Endothelial cell of umbilical vein (primary cell): ENCODE measurements at regions not wholly inside any gene's neighbourhood (a gene's known extent, or its start where the extent isn't known, plus 50 kb on each side); places are given as distances from the start of the nearest gene placed in this dataset.

Experiments
- BruUV-seq: library from RNA; stranded (reverse); fragments of 400-500 nt; replicated peaks from 2 replicates; lab custom pipeline; 2021; lab: Mats Ljungman, UMichigan
- CTCF ChIA-PET: fragments of 300-600, 350-600 bp; sonication (Branson Sonifier 250); formaldehyde crosslinking; loops from one replicate; lab custom pipeline; 2021; ENCODE audit warnings: antibody characterized with exemption, inconsistent platforms; lab: Charles Lee
- POLR2A ChIA-PET: fragments of 300-600, 350-600 bp; sonication (Branson Sonifier 250); formaldehyde crosslinking; loops from one replicate; lab custom pipeline; 2021; ENCODE audit warnings: antibody characterized with exemption, inconsistent platforms; lab: Charles Lee
- DNase-seq: peaks from one replicate; pipeline ENCODE4 v3.0.0-alpha.2; 2011; ENCODE audit warnings: low read depth, low spot score
- FAIRE-seq: peaks from 2 replicates; lab custom pipeline; 2011; peaks lifted over from hg19 to GRCh38; lab: Jason Lieb, UNC
- H2AFZ ChIP-seq: 2 replicates; pipeline ENCODE4 v1.6.0; 2012; ENCODE audit warnings: low read depth, low read length, control low read depth, inconsistent platforms
- H3K27ac ChIP-seq: 2 replicates; pipeline ENCODE4 v1.5.1; 2011; ENCODE audit warnings: low read depth, mild to moderate bottlenecking, control low read depth, low read length, moderate library complexity; ENCODE audit not compliant: insufficient read depth
- H3K27me3 ChIP-seq, 2 experiments: 2 replicates each; pipeline versions ENCODE4 v1.6.0 to v1.6.1; 2011; ENCODE audit warnings: low read length in 2 of 2, mixed read lengths in 1 of 2; ENCODE audit not compliant: control insufficient read depth in 2 of 2, insufficient read depth in 2 of 2
- H3K36me3 ChIP-seq, 2 experiments: 2 replicates in 1 of 2; 3 replicates in 1 of 2; pipeline ENCODE4 v1.5.1; 2011; ENCODE audit warnings: low read length in 2 of 2, mild to moderate bottlenecking in 1 of 2, moderate library complexity in 1 of 2; ENCODE audit not compliant: control insufficient read depth in 2 of 2, insufficient read depth in 2 of 2; ENCODE audit errors: extremely low read depth in 1 of 2
- H3K4me1 ChIP-seq: 3 replicates; pipeline ENCODE4 v1.5.1; 2011; ENCODE audit warnings: mild to moderate bottlenecking, low read length; ENCODE audit not compliant: control insufficient read depth, insufficient read depth; ENCODE audit errors: extremely low read depth
- H3K4me2 ChIP-seq: 2 replicates; pipeline ENCODE4 v1.6.1; 2011; ENCODE audit warnings: low read length, control low read depth, mixed read lengths; ENCODE audit not compliant: insufficient read depth
- H3K4me3 ChIP-seq, 3 experiments: fragments of 200-600 bp in 1 of 3; sonication (generic), shearing (Covaris generic) in 1 of 3; replicated peaks in 1 of 3; 2 replicates each; pipeline ENCODE4 v1.5.1; 2011 to 2016; ENCODE audit warnings: control low read depth in 3 of 3, low read length in 3 of 3, mild to moderate bottlenecking in 2 of 3, inconsistent platforms in 1 of 3, low read depth in 1 of 3, moderate library complexity in 1 of 3; ENCODE audit not compliant: insufficient read depth in 1 of 3
- H3K79me2 ChIP-seq: 2 replicates; pipeline ENCODE4 v1.6.0; 2012; ENCODE audit warnings: low read length, inconsistent platforms; ENCODE audit not compliant: control insufficient read depth, insufficient read depth
- H3K9ac ChIP-seq: replicated peaks from 2 replicates; pipeline ENCODE3; 2011; ENCODE audit warnings: low read length, control low read depth; ENCODE audit not compliant: insufficient read depth; ENCODE audit errors: extremely low read depth
- H3K9me1 ChIP-seq: replicated peaks from 3 replicates; pipeline ENCODE4 v1.6.0; 2011; ENCODE audit warnings: mild to moderate bottlenecking, low read length; ENCODE audit not compliant: control insufficient read depth, insufficient read depth; ENCODE audit errors: extremely low read depth
- H3K9me3 ChIP-seq: replicated peaks from 2 replicates; pipeline ENCODE4 v1.5.1; 2012; ENCODE audit warnings: low read length, inconsistent platforms; ENCODE audit not compliant: control insufficient read depth, insufficient read depth
- H4K20me1 ChIP-seq: replicated peaks from 2 replicates; pipeline ENCODE3; 2011; ENCODE audit warnings: mild to moderate bottlenecking, low read length; ENCODE audit not compliant: control insufficient read depth, insufficient read depth; ENCODE audit errors: extremely low read depth
- CTCF ChIP-seq, 2 donors: IDR thresholded peaks; 1 replicate in 1 of 2; 2 replicates in 1 of 2; pipeline ENCODE4 v1.5.1; 2011; ENCODE audit warnings: low read length in 2 of 2, mild to moderate bottlenecking in 2 of 2, moderate library complexity in 2 of 2, control low read depth in 1 of 2, inconsistent platforms in 1 of 2, low read depth in 1 of 2; ENCODE audit not compliant: insufficient read depth in 1 of 2; ENCODE audit errors: extremely low read depth in 1 of 2
- EZH2 ChIP-seq: IDR thresholded peaks from 2 replicates; pipeline ENCODE4 v1.6.1; 2012; ENCODE audit warnings: borderline replicate concordance, low read depth, mild to moderate bottlenecking, moderate library complexity, low read length, inconsistent platforms; ENCODE audit not compliant: severe bottlenecking
- FOS ChIP-seq: IDR thresholded peaks from 2 replicates; pipeline ENCODE4 v1.6.1; 2011; ENCODE audit warnings: mild to moderate bottlenecking, low read length, moderate library complexity, borderline replicate concordance; ENCODE audit not compliant: insufficient read depth
- GATA2 ChIP-seq: IDR thresholded peaks from 2 replicates; pipeline ENCODE4 v1.7.0; 2011; ENCODE audit warnings: low read depth, mild to moderate bottlenecking, moderate library complexity, mixed read lengths, low read length; ENCODE audit not compliant: insufficient read length, insufficient read depth
- JUN ChIP-seq: IDR thresholded peaks from 2 replicates; pipeline ENCODE4 v1.6.1; 2011; ENCODE audit warnings: borderline replicate concordance, low read depth; ENCODE audit not compliant: insufficient read length, insufficient read depth
- MAX ChIP-seq: IDR thresholded peaks from 2 replicates; pipeline ENCODE4 v1.6.1; 2011; ENCODE audit not compliant: insufficient read depth, insufficient read length
- MYC ChIP-seq: IDR thresholded peaks from one replicate; pipeline ENCODE4 v1.6.1; 2011; ENCODE audit warnings: mild to moderate bottlenecking, low read depth, low read length
- POLR2A ChIP-seq: IDR thresholded peaks from 2 replicates; pipeline ENCODE4 v1.6.1; 2012; ENCODE audit warnings: low read depth, mild to moderate bottlenecking, control low read depth, low read length
- POLR2AphosphoS5 ChIP-seq: IDR thresholded peaks from 2 replicates; pipeline ENCODE4 v1.6.1; 2012; ENCODE audit warnings: low read depth, mild to moderate bottlenecking, control low read depth, low read length, moderate library complexity; ENCODE audit not compliant: insufficient read depth
- dilution Hi-C: fragments of 300-500 bp; cut with MboI; formaldehyde crosslinking; loops from one replicate; pipeline ENCODE4 v1.15.0; 2019; ENCODE audit warnings: low sequenced_read_pairs; ENCODE audit not compliant: extremely low pct_ligation_motif_present
- intact Hi-C: fragments of 100-400 bp; cut with micrococcal nuclease; formaldehyde crosslinking; loops from one replicate; pipeline ENCODE4 v1.10.0; 2022

GRCh38 chr2:33839791-33840190 is 240.7 kb upstream of the FAM98A start:
- Histone ChIP-seq H4K20me1 (no peaks in the 10 kb centered on the region), H3K79me2 (no peaks in the 10 kb centered on the region), H3K9ac (no peak overlapping the region), H3K36me3 (no peaks in the 10 kb centered on the region), H3K9me1 (no peaks in the 10 kb centered on the region), H2AFZ (no peak overlapping the region), H3K9me3 (no peaks in the 10 kb centered on the region), H3K4me3 (no peak overlapping the region), H3K27ac (no peak overlapping the region), H3K27me3 (no peaks in the 10 kb centered on the region), H3K4me1 (no peaks in the 10 kb centered on the region), H3K4me2 (no peak overlapping the region)
- intact Hi-C loops (no loop called here), dilution Hi-C loops (no loop called here)
- no TSS peak for BruUV-seq
- no peak for TF ChIP-seq FOS
- no peak for TF ChIP-seq POLR2A
- TF ChIP-seq CTCF (IDR thresholded peaks at IDR 0.05; ENCODE audit: extremely low read depth in 1 of 2, insufficient read depth in 1 of 2, low read depth in 1 of 2, low read length in 2 of 2), result no peak
- TF ChIP-seq MAX, result no peak
- no peak for TF ChIP-seq GATA2
- no peak for TF ChIP-seq EZH2
- no peak for TF ChIP-seq JUN
- TF ChIP-seq MYC, result no peak
- TF ChIP-seq POLR2AphosphoS5, result no peak
- no peak for FAIRE-seq
- no peak for DNase-seq
- ChIA-PET CTCF (no interaction called here), POLR2A (no interaction called here)
